Peyer's patch (tissue), 4 donors: ENCODE measurements at regions not wholly inside any gene's neighbourhood (a gene's known extent, or its start where the extent isn't known, plus 50 kb on each side); places are given as distances from the start of the nearest gene placed in this dataset.

Experiments
- POLR2A ChIP-seq, 2 donors: fragments of 450-650 bp; IDR thresholded peaks; one replicate each; pipeline ENCODE4 v1.5.1; 2017; ENCODE audit warnings: antibody characterized with exemption in 2 of 2, mild to moderate bottlenecking in 2 of 2, moderate library complexity in 2 of 2
- TF ChIP-seq, protein P1 (sequence below), 6 experiments: fragments of 450-650 bp in 4 of 6; fragments of 200-600 bp in 2 of 6; sonication (generic) in 1 of 6; IDR thresholded peaks; one replicate each; pipeline ENCODE4 v1.5.1; 2017 to 2019; ENCODE audit warnings: antibody characterized with exemption in 6 of 6, mild to moderate bottlenecking in 3 of 6, moderate library complexity in 1 of 6

DNA sequence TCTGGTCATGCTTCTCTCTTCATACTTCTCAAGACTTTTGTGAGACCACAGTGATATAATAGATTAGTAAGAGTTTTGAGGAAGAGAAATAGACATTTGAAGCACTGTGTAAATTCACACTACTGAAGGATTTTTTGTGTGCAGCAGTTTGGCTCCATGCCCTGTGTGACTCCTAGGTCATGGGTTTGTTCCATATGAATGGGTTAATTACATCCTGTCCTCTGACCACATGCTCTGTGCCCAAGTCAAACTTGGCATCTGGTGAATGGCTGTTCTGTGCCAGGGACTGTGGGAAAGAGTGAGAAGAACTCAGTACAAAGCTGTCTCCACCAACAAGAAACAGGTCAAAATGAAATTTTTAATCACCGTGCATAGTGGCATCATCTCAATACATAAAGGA is 304.0 kb downstream of the LNPK start:
- TF ChIP-seq, protein P1, sequence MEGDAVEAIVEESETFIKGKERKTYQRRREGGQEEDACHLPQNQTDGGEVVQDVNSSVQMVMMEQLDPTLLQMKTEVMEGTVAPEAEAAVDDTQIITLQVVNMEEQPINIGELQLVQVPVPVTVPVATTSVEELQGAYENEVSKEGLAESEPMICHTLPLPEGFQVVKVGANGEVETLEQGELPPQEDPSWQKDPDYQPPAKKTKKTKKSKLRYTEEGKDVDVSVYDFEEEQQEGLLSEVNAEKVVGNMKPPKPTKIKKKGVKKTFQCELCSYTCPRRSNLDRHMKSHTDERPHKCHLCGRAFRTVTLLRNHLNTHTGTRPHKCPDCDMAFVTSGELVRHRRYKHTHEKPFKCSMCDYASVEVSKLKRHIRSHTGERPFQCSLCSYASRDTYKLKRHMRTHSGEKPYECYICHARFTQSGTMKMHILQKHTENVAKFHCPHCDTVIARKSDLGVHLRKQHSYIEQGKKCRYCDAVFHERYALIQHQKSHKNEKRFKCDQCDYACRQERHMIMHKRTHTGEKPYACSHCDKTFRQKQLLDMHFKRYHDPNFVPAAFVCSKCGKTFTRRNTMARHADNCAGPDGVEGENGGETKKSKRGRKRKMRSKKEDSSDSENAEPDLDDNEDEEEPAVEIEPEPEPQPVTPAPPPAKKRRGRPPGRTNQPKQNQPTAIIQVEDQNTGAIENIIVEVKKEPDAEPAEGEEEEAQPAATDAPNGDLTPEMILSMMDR (IDR thresholded peaks at IDR 0.05), result no peak
- no peak for TF ChIP-seq POLR2A (IDR thresholded peaks at IDR 0.05)
